ENCODE measurements at regions not wholly inside any gene's neighbourhood (a gene's known extent, or its start where the extent isn't known, plus 50 kb on each side); places are given as distances from the start of the nearest gene placed in this dataset.
"Not testable (repeated sequence)": the region's sequence is repeated elsewhere in the genome, so short reads cannot be mapped to it uniquely, and the experiment has no call there.

DNA sequence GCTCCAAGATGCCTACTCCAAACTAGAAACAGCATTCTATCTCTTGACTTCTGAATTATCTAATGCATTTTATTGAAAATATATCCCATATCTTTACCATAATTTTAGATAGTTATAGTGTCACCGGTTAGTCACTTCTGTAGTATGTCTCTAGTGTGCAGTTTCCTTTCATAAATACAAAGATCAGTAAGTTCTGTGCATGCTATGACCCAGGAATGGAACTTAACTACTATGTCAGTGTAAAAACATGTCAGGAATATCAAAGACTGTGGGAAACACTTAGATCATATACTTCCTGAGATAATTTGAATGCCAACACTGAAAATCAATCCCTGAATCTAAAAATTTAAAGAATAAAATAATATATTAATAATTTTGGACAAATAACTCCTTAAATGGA, 237.6 kb downstream of the ATXN7L3B start:
- Histone ChIP-seq H3K36me3 (ENCODE audit: insufficient read depth, low read length) (no peaks in the 10 kb centered on the region), H3K4me1 (ENCODE audit: insufficient read depth, low read length) (no peaks in the 10 kb centered on the region), H2AFZ (ENCODE audit: low read depth, low read length) (no peak overlapping the region), H3K4me2 (ENCODE audit: insufficient read depth, low read length) (no peak overlapping the region), H3K27ac (ENCODE audit: low read length) (no peak overlapping the region), H4K20me1 (ENCODE audit: insufficient read depth, low read length) (no peaks in the 10 kb centered on the region), H3K9ac (ENCODE audit: low read depth, low read length) (no peak overlapping the region), H3K27me3 (ENCODE audit: insufficient read depth, low read length, poor library complexity) (no peaks in the 10 kb centered on the region), H3K4me3 (ENCODE audit: low read depth in 1 of 2, low read length in 2 of 2) (no peak overlapping the region), H3K9me3 (ENCODE audit: insufficient read depth, low read length, severe bottlenecking) (no peaks in the 10 kb centered on the region), H3K79me2 (ENCODE audit: insufficient read depth, low read length) (no peaks in the 10 kb centered on the region)
- no peak for ATAC-seq (ENCODE audit: insufficient read depth, low read depth)
- DNase-seq = no peak
- TF ChIP-seq, protein P1, sequence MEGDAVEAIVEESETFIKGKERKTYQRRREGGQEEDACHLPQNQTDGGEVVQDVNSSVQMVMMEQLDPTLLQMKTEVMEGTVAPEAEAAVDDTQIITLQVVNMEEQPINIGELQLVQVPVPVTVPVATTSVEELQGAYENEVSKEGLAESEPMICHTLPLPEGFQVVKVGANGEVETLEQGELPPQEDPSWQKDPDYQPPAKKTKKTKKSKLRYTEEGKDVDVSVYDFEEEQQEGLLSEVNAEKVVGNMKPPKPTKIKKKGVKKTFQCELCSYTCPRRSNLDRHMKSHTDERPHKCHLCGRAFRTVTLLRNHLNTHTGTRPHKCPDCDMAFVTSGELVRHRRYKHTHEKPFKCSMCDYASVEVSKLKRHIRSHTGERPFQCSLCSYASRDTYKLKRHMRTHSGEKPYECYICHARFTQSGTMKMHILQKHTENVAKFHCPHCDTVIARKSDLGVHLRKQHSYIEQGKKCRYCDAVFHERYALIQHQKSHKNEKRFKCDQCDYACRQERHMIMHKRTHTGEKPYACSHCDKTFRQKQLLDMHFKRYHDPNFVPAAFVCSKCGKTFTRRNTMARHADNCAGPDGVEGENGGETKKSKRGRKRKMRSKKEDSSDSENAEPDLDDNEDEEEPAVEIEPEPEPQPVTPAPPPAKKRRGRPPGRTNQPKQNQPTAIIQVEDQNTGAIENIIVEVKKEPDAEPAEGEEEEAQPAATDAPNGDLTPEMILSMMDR (IDR thresholded peaks at IDR 0.05; ENCODE audit: borderline replicate concordance, extremely low read depth, low read length, poor library complexity, severe bottlenecking) = no peak
- TF ChIP-seq EZH2 (IDR thresholded peaks at IDR 0.05; ENCODE audit: borderline replicate concordance, low read depth, low read length, severe bottlenecking) = no peak

DNA sequence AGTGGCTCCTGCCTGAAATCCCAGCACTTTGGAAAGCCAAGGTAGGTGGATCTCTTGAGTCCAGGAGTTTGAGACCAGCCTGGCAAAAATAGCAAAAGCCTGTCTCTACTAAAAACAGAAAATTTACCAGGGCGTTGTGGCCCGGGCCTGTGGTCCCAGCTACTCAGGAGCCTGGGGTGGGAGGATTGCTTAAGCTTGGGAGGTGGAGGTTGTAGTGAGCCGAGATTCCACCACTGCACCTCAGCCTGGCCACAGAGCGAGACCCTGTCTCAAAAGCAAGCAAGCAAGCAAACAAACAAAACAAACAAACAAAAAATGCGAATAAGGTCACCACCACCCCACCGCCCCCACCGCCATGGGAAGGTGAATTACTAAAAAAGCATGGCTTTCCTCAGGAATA, 238.7 kb downstream of the ATXN7L3B start:
- no peak overlapping the region for H3K4me3 ChIP-seq (ENCODE audit: low read depth in 1 of 2, low read length in 2 of 2)
- H4K20me1 ChIP-seq (ENCODE audit: insufficient read depth, low read length) = no peaks in the 10 kb centered on the region
- no peak for ATAC-seq (ENCODE audit: insufficient read depth, low read depth)
- no peaks in the 10 kb centered on the region for H3K9me3 ChIP-seq (ENCODE audit: insufficient read depth, low read length, severe bottlenecking)
- H3K36me3 ChIP-seq (ENCODE audit: insufficient read depth, low read length) = no peaks in the 10 kb centered on the region
- H3K4me2 ChIP-seq (ENCODE audit: insufficient read depth, low read length) = no peak overlapping the region
- no peak overlapping the region for H2AFZ ChIP-seq (ENCODE audit: low read depth, low read length)
- TF ChIP-seq, protein P1 (IDR thresholded peaks at IDR 0.05; ENCODE audit: borderline replicate concordance, extremely low read depth, low read length, poor library complexity, severe bottlenecking) = no peak
- no peak for TF ChIP-seq EZH2 (IDR thresholded peaks at IDR 0.05; ENCODE audit: borderline replicate concordance, low read depth, low read length, severe bottlenecking)
- H3K4me1 ChIP-seq (ENCODE audit: insufficient read depth, low read length) = no peaks in the 10 kb centered on the region
- no peak overlapping the region for H3K27ac ChIP-seq (ENCODE audit: low read length)
- no peaks in the 10 kb centered on the region for H3K79me2 ChIP-seq (ENCODE audit: insufficient read depth, low read length)
- H3K27me3 ChIP-seq (ENCODE audit: insufficient read depth, low read length, poor library complexity) = no peaks in the 10 kb centered on the region
- no peak for DNase-seq
- no peak overlapping the region for H3K9ac ChIP-seq (ENCODE audit: low read depth, low read length)

DNA sequence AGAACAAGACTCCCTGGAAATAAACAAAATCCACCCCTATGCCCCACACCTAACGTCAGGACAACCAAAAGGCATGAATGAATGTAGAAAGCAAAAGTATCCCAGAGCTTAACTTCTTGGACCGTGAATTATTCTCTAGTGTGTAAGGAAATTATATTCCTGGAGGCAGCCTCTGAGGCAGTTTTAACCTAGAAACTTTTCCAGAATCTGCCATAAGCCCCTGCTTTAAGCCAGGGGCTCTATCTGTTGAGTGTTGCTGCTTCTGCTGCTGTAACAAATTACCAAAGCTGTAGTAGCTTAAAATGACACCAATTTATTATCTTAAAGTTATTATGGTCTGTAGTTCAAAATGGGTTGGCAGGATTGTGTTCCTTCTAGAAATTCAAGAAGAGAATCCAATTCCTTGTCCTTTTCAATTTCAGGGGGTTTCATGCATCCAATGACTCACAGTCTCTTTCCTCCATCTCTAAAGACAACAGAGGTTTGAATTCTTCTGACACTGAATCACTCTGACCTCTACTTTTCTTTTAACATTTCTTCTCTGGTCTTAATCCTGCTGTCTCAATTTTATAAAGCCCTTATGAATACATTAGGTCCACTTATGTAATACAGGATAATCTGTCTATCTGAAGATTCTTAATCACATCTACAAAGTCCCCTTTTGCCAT, 242.7 kb downstream of the ATXN7L3B start:
- no peaks in the 10 kb centered on the region for H3K9me3 ChIP-seq (ENCODE audit: insufficient read depth, low read length, severe bottlenecking)
- H3K27ac ChIP-seq (ENCODE audit: low read length) = no peak overlapping the region
- H3K4me1 ChIP-seq (ENCODE audit: insufficient read depth, low read length) = no peaks in the 10 kb centered on the region
- H3K9ac ChIP-seq (ENCODE audit: low read depth, low read length) = no peak overlapping the region
- H3K36me3 ChIP-seq (ENCODE audit: insufficient read depth, low read length) = no peaks in the 10 kb centered on the region
- H3K4me3 ChIP-seq (ENCODE audit: low read depth in 1 of 2, low read length in 2 of 2) = no peak overlapping the region
- no peak for DNase-seq
- H2AFZ ChIP-seq (ENCODE audit: low read depth, low read length) = no peak overlapping the region
- H3K79me2 ChIP-seq (ENCODE audit: insufficient read depth, low read length) = no peaks in the 10 kb centered on the region
- H3K27me3 ChIP-seq (ENCODE audit: insufficient read depth, low read length, poor library complexity) = no peaks in the 10 kb centered on the region
- H4K20me1 ChIP-seq (ENCODE audit: insufficient read depth, low read length) = no peaks in the 10 kb centered on the region
- ATAC-seq (ENCODE audit: insufficient read depth, low read depth) = no peak
- no peak overlapping the region for H3K4me2 ChIP-seq (ENCODE audit: insufficient read depth, low read length)
- TF ChIP-seq EZH2 (IDR thresholded peaks at IDR 0.05; ENCODE audit: borderline replicate concordance, low read depth, low read length, severe bottlenecking) = no peak
- TF ChIP-seq, protein P1 (IDR thresholded peaks at IDR 0.05; ENCODE audit: borderline replicate concordance, extremely low read depth, low read length, poor library complexity, severe bottlenecking) = no peak

DNA sequence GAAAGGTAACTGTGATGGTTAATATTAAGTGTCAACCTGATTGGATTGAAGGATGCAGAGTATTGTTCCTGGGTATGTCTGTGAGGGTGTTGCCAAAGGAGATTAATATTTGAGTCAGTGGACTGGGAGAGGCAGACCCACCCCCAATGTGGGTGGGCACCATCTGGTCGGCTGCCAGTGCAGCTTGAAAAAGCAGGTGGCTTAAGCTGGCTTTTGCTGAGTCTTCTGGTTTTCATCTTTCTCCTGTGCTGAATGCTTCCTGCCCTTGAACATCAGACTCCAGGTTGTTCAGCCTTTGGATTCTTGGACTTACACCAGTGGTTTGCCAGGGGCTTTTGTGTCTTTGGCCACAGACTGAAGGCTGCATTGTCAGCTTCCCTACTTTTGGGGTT, 243.2 kb downstream of the ATXN7L3B start:
- H3K79me2 ChIP-seq (ENCODE audit: insufficient read depth, low read length); H3K4me3 ChIP-seq (ENCODE audit: low read depth in 1 of 2, low read length in 2 of 2); H3K4me2 ChIP-seq (ENCODE audit: insufficient read depth, low read length); H3K9me3 ChIP-seq (ENCODE audit: insufficient read depth, low read length, severe bottlenecking); H4K20me1 ChIP-seq (ENCODE audit: insufficient read depth, low read length); ATAC-seq (ENCODE audit: insufficient read depth, low read depth); DNase-seq; H3K9ac ChIP-seq (ENCODE audit: low read depth, low read length); H3K4me1 ChIP-seq (ENCODE audit: insufficient read depth, low read length); H3K27ac ChIP-seq (ENCODE audit: low read length); H2AFZ ChIP-seq (ENCODE audit: low read depth, low read length); H3K27me3 ChIP-seq (ENCODE audit: insufficient read depth, low read length, poor library complexity); H3K36me3 ChIP-seq (ENCODE audit: insufficient read depth, low read length): not testable (repeated sequence)

Measured in DND-41 (cell line).